ENCODE measurements at regions not wholly inside any gene's neighbourhood (a gene's known extent, or its start where the extent isn't known, plus 50 kb on each side); places are given as distances from the start of the nearest gene placed in this dataset.

DNA sequence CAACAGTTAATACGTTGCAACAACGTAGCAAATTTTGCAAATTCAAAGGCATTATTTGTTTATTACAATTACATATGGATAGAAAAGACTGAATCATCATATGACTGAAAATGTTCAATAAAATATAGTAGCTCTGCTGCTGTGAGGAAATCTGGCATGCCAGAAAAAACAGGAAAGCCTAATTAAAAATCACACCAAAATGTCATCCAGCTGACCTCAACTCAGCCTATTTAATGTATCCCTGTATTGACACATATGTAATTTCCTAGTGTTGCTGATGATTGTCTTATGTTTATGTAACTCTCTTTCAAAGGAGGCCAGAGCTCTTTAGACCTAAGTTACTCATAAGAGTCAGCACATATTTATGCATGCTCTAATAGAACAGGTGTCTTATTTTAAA, 495.0 kb downstream of the PCDH17 start:
- no peak for TF ChIP-seq PPARA (CRISPR knock-in tag; IDR thresholded peaks at IDR 0.05; ENCODE audit: borderline replicate concordance)
- TF ChIP-seq CSDC2 (CRISPR knock-in tag; IDR thresholded peaks at IDR 0.05): no peak
- TF ChIP-seq ZC3H10 (CRISPR knock-in tag; IDR thresholded peaks at IDR 0.05): no peak
- TF ChIP-seq ZFP3 (CRISPR knock-in tag; IDR thresholded peaks at IDR 0.05): no peak
- TF ChIP-seq SNAI2 (CRISPR knock-in tag; IDR thresholded peaks at IDR 0.05): no peak
- no peak for TF ChIP-seq ZNF70 (CRISPR knock-in tag; IDR thresholded peaks at IDR 0.05)
- TF ChIP-seq ZFP30 (CRISPR knock-in tag; IDR thresholded peaks at IDR 0.05): no peak
- TF ChIP-seq, protein P1, sequence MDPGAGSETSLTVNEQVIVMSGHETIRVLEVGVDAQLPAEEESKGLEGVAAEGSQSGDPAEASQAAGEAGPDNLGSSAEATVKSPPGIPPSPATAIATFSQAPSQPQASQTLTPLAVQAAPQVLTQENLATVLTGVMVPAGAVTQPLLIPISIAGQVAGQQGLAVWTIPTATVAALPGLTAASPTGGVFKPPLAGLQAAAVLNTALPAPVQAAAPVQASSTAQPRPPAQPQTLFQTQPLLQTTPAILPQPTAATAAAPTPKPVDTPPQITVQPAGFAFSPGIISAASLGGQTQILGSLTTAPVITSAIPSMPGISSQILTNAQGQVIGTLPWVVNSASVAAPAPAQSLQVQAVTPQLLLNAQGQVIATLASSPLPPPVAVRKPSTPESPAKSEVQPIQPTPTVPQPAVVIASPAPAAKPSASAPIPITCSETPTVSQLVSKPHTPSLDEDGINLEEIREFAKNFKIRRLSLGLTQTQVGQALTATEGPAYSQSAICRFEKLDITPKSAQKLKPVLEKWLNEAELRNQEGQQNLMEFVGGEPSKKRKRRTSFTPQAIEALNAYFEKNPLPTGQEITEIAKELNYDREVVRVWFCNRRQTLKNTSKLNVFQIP (CRISPR knock-in tag; IDR thresholded peaks at IDR 0.05; ENCODE audit: borderline replicate concordance, low read depth): no peak
- TF ChIP-seq TOX (CRISPR knock-in tag; IDR thresholded peaks at IDR 0.05; ENCODE audit: borderline replicate concordance): no peak
- no peak for TF ChIP-seq ESRRG (CRISPR knock-in tag; IDR thresholded peaks at IDR 0.05)
- TF ChIP-seq TCF4 (CRISPR knock-in tag; IDR thresholded peaks at IDR 0.05; ENCODE audit: borderline replicate concordance): no peak
- TF ChIP-seq, protein P2, sequence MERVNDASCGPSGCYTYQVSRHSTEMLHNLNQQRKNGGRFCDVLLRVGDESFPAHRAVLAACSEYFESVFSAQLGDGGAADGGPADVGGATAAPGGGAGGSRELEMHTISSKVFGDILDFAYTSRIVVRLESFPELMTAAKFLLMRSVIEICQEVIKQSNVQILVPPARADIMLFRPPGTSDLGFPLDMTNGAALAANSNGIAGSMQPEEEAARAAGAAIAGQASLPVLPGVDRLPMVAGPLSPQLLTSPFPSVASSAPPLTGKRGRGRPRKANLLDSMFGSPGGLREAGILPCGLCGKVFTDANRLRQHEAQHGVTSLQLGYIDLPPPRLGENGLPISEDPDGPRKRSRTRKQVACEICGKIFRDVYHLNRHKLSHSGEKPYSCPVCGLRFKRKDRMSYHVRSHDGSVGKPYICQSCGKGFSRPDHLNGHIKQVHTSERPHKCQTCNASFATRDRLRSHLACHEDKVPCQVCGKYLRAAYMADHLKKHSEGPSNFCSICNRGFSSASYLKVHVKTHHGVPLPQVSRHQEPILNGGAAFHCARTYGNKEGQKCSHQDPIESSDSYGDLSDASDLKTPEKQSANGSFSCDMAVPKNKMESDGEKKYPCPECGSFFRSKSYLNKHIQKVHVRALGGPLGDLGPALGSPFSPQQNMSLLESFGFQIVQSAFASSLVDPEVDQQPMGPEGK (CRISPR knock-in tag; IDR thresholded peaks at IDR 0.05; ENCODE audit: borderline replicate concordance): no peak
- TF ChIP-seq ZNF8 (CRISPR knock-in tag; IDR thresholded peaks at IDR 0.05): no peak
- no peak for TF ChIP-seq BACH2 (CRISPR knock-in tag; IDR thresholded peaks at IDR 0.05; ENCODE audit: borderline replicate concordance)
- no peak for TF ChIP-seq ARNTL (CRISPR knock-in tag; IDR thresholded peaks at IDR 0.05; ENCODE audit: borderline replicate concordance, low read depth)
- TF ChIP-seq ZNF565 (CRISPR knock-in tag; conservative IDR thresholded peaks at IDR 0.05; ENCODE audit: low read depth): no peak
- no peak for TF ChIP-seq ISL1 (CRISPR knock-in tag; IDR thresholded peaks at IDR 0.05)
- TF ChIP-seq, protein P3, sequence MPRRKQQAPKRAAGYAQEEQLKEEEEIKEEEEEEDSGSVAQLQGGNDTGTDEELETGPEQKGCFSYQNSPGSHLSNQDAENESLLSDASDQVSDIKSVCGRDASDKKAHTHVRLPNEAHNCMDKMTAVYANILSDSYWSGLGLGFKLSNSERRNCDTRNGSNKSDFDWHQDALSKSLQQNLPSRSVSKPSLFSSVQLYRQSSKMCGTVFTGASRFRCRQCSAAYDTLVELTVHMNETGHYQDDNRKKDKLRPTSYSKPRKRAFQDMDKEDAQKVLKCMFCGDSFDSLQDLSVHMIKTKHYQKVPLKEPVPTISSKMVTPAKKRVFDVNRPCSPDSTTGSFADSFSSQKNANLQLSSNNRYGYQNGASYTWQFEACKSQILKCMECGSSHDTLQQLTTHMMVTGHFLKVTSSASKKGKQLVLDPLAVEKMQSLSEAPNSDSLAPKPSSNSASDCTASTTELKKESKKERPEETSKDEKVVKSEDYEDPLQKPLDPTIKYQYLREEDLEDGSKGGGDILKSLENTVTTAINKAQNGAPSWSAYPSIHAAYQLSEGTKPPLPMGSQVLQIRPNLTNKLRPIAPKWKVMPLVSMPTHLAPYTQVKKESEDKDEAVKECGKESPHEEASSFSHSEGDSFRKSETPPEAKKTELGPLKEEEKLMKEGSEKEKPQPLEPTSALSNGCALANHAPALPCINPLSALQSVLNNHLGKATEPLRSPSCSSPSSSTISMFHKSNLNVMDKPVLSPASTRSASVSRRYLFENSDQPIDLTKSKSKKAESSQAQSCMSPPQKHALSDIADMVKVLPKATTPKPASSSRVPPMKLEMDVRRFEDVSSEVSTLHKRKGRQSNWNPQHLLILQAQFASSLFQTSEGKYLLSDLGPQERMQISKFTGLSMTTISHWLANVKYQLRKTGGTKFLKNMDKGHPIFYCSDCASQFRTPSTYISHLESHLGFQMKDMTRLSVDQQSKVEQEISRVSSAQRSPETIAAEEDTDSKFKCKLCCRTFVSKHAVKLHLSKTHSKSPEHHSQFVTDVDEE (CRISPR knock-in tag; IDR thresholded peaks at IDR 0.05): no peak
- no peak for TF ChIP-seq GLIS3 (CRISPR knock-in tag; IDR thresholded peaks at IDR 0.05)
- TF ChIP-seq, protein P4, sequence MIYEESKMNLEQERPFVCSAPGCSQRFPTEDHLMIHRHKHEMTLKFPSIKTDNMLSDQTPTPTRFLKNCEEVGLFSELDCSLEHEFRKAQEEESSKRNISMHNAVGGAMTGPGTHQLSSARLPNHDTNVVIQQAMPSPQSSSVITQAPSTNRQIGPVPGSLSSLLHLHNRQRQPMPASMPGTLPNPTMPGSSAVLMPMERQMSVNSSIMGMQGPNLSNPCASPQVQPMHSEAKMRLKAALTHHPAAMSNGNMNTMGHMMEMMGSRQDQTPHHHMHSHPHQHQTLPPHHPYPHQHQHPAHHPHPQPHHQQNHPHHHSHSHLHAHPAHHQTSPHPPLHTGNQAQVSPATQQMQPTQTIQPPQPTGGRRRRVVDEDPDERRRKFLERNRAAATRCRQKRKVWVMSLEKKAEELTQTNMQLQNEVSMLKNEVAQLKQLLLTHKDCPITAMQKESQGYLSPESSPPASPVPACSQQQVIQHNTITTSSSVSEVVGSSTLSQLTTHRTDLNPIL (CRISPR knock-in tag; IDR thresholded peaks at IDR 0.05; ENCODE audit: low read depth): no peak
- ATAC-seq: no peak

DNA sequence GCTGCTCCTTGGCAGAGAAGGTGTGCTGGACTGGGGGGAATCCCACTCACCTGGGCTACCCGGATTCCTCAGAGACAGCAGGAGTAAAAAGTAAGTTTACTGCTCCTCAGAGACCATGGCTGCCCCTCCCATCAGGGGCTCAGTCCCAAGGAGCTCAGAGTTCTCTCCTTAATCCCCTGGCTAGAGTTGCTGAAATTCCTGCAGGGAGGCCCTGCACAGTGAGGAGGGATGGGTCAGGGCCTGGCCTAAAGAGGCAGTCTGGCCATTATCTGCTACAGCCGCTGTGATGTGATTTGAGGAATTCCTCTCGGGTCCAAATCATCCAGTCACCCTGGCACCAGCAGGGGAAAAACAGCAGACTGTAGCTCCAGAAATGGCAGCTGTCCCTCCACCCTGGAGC, 502.5 kb downstream of the PCDH17 start:
- TF ChIP-seq RARB (CRISPR knock-in tag; IDR thresholded peaks at IDR 0.05) (no peak), GLIS3 (CRISPR knock-in tag; IDR thresholded peaks at IDR 0.05) (no peak), ZNF8 (CRISPR knock-in tag; IDR thresholded peaks at IDR 0.05) (no peak), SNAI2 (CRISPR knock-in tag; IDR thresholded peaks at IDR 0.05) (no peak), ISL1 (CRISPR knock-in tag; IDR thresholded peaks at IDR 0.05) (no peak), TOX (CRISPR knock-in tag; IDR thresholded peaks at IDR 0.05; ENCODE audit: borderline replicate concordance) (no peak)
- TF ChIP-seq, protein P1 (CRISPR knock-in tag; IDR thresholded peaks at IDR 0.05; ENCODE audit: borderline replicate concordance, low read depth): no peak
- ATAC-seq: no peak

DNA sequence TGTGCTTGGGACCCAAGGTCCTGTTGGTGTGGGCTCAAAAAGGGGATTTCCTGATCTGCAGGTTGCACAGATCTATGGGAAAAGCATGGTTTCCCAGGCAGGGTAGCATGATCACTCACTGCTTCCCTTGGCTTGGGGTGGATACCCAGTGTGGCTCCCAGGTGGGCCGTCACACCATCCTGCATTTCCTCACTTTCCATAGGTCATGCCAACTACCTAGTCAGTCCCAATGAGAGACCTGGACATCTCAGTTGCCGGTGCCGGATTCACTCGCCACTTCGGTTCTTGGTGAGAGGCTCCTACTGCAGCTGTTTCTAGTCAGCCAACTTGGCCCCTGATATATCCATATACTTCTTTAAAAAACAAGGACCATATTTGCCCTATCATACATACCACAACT, 503.0 kb downstream of the PCDH17 start:
- no peak for ATAC-seq
- TF ChIP-seq GLIS3 (CRISPR knock-in tag; IDR thresholded peaks at IDR 0.05): no peak
- TF ChIP-seq, protein P4 (CRISPR knock-in tag; IDR thresholded peaks at IDR 0.05; ENCODE audit: low read depth): no peak
- TF ChIP-seq OSR1 (CRISPR knock-in tag; IDR thresholded peaks at IDR 0.05): no peak
- TF ChIP-seq SNAI2 (CRISPR knock-in tag; IDR thresholded peaks at IDR 0.05): no peak

All from SK-N-SH treated with all-trans-retinoic acid at 6 μM for 48 hours (cell line).